ENCODE measurements at regions not wholly inside any gene's neighbourhood (a gene's known extent, or its start where the extent isn't known, plus 50 kb on each side); places are given as distances from the start of the nearest gene placed in this dataset.

DNA sequence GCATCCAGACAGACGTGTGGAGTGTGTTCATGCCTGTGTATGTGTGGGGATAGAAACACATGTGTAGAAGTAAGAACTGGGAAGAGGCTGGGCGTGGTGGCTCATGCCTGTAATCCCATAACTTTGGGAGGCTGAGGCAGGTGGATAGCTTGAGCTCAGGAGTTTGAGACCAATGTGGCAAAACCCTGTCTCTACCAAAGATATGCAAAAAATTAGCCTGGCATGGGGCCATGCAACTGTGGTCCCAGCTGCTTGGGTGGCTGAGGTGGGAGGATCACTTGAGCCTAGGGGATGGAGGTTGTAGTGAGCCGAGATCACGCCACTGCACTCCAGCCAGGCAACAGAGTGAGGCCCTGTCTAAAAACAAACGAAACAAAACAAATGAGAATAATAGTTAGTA, 1166.6 kb downstream of the TBC1D22A start:
- no peak for DNase-seq

- no peak for DNase-seq
These were observed 1166.2 kb downstream of the TBC1D22A start for GRCh38 chr22:47928631-47929030.

DNA sequence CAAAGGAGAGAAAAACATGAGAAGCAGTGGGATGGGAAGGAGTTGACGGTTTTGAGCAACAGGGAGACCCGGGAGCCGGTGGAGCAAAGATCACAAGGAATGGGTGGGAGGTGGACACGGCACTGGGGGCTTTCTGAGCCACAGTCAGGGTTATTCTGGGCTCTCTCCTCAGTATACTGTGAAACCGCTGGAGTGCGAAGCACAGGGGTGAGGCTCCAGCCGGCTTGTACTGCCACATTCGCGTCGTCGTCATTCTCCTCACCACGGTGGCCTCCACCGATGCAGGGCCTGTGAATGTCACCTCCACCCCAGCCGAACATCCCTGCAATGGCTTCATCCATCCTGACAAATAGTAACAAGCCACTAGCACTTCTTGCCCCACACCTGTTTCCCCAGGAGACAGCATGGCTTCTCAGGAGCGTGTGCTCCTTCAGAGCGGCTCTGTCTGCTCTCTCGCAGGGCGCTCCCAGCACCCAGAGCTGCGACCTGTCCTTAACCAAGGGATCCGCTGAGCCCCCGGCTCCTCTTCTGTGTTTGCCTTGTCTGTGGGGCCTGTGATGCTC, 1165.3 kb downstream of the TBC1D22A start:
- DNase-seq = no peak

- DNase-seq = no peak
These were observed 1160.6 kb downstream of the TBC1D22A start for GRCh38 chr22:47923011-47923427.

GRCh38 chr22:47921906-47922305, 1159.5 kb downstream of the TBC1D22A start:
- no peak for DNase-seq

DNA sequence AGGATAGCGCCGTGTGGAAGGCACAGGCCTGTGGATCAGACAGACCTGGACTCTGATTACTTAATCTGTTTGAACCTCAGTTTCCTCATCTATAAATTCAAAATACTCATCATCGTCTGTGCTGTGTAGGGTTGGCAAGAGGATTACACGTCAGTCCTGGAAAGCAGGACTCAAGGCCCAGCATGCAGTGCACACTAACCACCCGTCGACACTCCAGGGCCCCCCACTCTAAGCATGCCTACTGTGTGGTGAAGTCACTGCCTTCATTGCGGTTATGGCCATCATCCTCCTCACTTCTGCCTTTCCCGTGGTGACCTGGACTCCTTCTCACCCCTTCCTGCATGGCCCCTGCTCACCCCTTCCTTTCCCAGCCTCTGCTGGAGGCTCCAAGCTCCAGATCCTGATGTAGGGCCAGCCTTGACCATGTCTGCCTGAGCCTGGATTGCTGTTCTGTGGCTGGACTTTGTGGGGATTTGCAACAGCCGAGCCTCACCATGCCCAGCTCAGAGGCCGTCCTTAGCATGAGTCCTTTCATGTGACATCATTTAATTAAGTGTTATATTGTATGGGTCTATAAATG, 1158.0 kb downstream of the TBC1D22A start:
- no peak for DNase-seq

- DNase-seq = no peak
These were observed 1157.4 kb downstream of the TBC1D22A start for GRCh38 chr22:47919893-47920292.

- peak in 13 of 51 donors; percentile 3 to 45 (median 14) for DNase-seq
These were observed 1156.6 kb downstream of the TBC1D22A start for GRCh38 chr22:47919001-47919441.

GRCh38 chr22:47918276-47918921, 1155.9 kb downstream of the TBC1D22A start:
- DNase-seq = peak in 1 of 51 donors; percentile 28

- no peak for DNase-seq
These were observed 1152.1 kb downstream of the TBC1D22A start for GRCh38 chr22:47914481-47915097.

DNA sequence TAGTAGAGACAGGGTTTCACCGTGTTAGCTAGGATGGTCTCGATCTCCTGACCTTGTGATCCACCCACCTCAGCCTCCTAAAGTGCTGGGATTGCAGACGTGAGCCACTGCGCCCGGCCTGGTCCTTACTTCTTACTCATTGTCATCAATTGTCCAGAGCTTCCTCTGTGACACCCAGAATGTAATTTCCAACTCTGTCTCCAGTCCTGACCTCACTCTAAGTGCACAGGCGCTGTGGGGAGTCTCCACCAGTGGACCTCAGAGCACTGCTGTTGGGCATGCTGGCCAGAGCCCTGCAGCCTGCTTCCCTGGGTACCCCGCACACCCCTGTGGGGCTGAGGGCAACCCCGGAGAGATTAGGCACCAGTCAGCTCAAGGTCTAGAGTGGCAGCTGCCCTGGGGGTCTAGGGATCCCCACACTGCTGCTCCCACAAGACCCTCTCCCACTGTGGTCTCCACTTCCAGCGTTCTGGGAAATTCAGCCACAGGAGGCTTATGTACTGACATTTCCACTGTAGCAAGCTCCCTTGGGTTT, 1140.3 kb downstream of the TBC1D22A start:
- no peak for DNase-seq

DNA sequence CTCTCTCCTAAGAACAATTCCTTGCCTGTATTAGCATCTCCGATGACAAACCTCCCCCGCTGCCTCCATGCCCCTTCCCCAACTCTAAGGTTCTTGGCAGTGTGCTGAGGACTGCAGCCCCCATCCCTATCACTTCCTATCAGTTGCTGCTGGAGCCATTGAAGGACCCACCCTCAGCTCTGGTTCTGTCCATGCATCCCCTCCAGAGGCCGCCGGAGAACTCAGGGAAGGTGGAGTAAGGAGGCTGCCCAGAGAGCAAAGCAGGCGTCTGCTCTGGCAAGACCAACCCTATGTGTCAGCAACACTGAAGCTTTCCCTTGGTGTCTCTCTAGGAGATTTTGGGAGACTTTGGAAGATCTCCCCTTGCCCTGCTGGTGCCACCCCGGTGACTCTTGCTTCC, 1139.5 kb downstream of the TBC1D22A start:
- DNase-seq = no peak

GRCh38 chr22:47899894-47900293, 1137.4 kb downstream of the TBC1D22A start:
- DNase-seq = no peak

GRCh38 chr22:47898946-47899345, 1136.5 kb downstream of the TBC1D22A start:
- no peak for DNase-seq

DNA sequence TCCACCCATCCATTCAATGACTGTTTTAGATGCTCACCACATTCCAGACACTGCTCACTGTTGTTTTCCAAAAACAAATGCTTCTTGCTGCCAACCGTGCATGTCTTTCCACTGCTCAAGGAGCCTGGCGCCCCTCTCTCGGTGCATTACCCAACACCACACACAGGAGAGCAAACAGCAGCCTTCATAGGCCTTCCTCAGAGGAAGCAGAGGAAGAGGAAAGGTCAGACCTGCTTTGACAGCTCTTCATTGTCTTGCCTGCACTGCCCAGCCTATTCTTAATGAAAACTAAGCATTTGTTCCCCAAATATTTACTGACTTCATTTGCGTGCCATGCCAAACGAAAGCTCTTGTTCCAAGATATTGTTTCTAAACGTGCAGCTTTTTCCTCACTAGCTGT, 1129.2 kb downstream of the TBC1D22A start:
- DNase-seq = no peak

DNA sequence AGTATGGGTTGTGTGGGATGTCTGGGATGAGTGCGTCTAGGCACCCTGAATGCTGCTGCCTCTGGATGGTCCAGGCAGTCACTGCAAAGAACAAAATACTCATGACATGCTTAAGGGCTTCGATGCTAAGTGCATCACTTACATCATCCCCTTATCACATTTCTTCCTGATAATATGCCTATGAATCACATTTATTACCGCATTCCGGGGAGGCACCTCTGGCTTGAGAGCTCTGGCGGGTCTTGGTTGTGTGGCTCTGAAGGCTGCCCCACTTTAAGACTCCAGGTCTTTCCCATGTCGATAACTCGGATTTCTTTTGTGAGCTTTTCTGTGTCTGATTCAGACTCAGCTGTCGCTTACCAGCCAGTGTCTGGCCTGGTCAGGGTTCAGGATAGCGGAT, 1126.4 kb downstream of the TBC1D22A start:
- DNase-seq = no peak

- DNase-seq = no peak
These were observed 1122.3 kb downstream of the TBC1D22A start for GRCh38 chr22:47884775-47885174.

GRCh38 chr22:47884200-47884599, 1121.8 kb downstream of the TBC1D22A start:
- no peak for DNase-seq

DNA sequence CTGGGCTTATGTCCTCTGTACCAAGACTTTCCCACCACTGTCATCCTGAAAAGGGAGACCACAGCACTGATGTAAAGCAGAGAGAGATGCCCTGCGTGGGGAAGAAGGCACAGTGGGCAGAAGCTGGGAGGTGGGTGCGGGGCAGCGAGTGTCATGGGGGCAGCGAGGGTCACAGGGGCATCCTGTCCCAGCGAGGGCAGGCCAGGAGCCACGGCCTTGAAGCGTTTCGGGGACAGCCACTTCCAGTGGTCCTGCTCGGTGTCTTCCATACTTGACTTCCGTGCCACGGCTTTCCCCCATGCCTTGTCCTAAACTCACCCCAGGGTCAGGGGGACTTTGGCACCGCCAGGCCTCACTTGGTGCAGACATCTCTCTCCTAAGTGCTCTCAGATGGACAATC, 1121.3 kb downstream of the TBC1D22A start:
- DNase-seq = no peak

- DNase-seq = no peak
These were observed 1116.9 kb downstream of the TBC1D22A start for GRCh38 chr22:47879346-47879745.

- DNase-seq = no peak
These were observed 1116.0 kb downstream of the TBC1D22A start for GRCh38 chr22:47878460-47878859.

DNA sequence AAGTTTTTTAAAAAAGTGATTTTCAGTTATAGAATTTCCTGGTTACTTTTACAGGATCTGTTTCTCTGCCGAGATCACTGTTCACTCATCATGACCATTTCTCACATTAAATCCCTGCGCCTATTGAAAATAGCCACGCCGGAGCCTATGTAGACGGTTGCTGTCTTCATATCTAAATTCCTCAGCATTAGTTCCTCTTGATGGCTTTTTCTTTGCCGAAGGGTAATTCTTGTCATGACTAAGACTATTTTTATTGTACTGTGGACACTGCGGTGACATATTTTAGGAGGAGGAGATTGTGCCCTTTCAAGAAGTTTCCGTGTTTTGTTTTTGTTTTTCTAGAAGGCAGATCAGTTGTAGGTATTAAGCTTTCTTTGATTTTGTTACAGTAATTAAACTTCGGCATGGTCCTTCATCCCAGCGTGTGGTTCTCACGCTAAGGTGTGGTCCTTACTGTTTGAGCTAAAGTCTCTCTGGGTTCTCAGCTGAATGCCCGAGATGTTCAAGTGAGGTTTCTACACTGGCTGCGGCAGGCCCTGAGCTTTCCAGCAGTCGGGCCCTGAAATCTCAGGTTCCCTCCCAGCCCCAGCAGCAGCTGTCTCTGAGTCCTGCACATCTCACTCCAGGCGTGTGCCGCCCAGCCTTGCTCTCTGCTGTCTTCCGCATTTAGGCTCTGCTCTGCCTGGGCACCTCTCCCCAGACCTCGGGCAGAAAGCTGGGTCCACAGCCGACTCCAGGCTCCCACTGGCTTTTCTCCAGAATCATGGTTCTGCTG, 1110.5 kb downstream of the TBC1D22A start:
- DNase-seq = no peak

Measured in hypothalamus (tissue), 51 donors.